Esophagus (tissue), 2 donors: ENCODE measurements at regions not wholly inside any gene's neighbourhood (a gene's known extent, or its start where the extent isn't known, plus 50 kb on each side); places are given as distances from the start of the nearest gene placed in this dataset.

Experiments
- H3K27ac ChIP-seq, 2 donors: one replicate each; pipeline ENCODE4 v1.5.1; 2013; ENCODE audit warnings: low read depth in 2 of 2, mild to moderate bottlenecking in 2 of 2, inconsistent platforms in 1 of 2, low read length in 1 of 2, moderate library complexity in 1 of 2
- H3K27me3 ChIP-seq, 2 donors: one replicate each; pipeline ENCODE4 v1.6.1; 2013; ENCODE audit warnings: low read length in 2 of 2, control low read depth in 1 of 2, mild to moderate bottlenecking in 1 of 2; ENCODE audit not compliant: insufficient read depth in 2 of 2, control insufficient read depth in 1 of 2
- H3K36me3 ChIP-seq, 2 donors: one replicate each; pipeline ENCODE4 v1.6.1; 2013; ENCODE audit warnings: low read length in 1 of 2; ENCODE audit not compliant: control insufficient read depth in 2 of 2, insufficient read depth in 2 of 2
- H3K4me1 ChIP-seq, 2 donors: one replicate each; pipeline ENCODE4 v1.6.1; 2013; ENCODE audit warnings: low read length in 1 of 2; ENCODE audit not compliant: control insufficient read depth in 2 of 2, insufficient read depth in 2 of 2
- H3K4me3 ChIP-seq, 2 donors: one replicate each; pipeline ENCODE4 v1.5.1; 2013; ENCODE audit warnings: low read length in 2 of 2, mild to moderate bottlenecking in 2 of 2, low read depth in 1 of 2, moderate library complexity in 1 of 2
- H3K9me3 ChIP-seq, 2 donors: one replicate each; pipeline ENCODE4 v1.6.1; 2013; ENCODE audit warnings: mild to moderate bottlenecking in 2 of 2, low read depth in 1 of 2, low read length in 1 of 2, moderate library complexity in 1 of 2; ENCODE audit not compliant: control insufficient read depth in 2 of 2, insufficient read depth in 1 of 2
- WGBS, 2 donors: extraction: QIAGEN DNeasy Blood & Tissue Kit; methylation state at CpG; one replicate each; pipeline ENCODE4 v1.1.7; 2013; 5-methylcytosine and 5-hydroxymethylcytosine counted together
- donor health status: healthy with polysubstance abuse.
- donor health status: Bipolar disorder and iron deficiency.

GRCh38 chr2:66733364-66733999 lies 298.6 kb downstream of the MEIS1 start:
- H3K4me3 ChIP-seq: no peak overlapping the region
- no peak overlapping the region for H3K27ac ChIP-seq
- WGBS, 2 donors: 77 to 80% methylated on average over 8 of the region's 8 CpGs
- peaks cover 0 to 3% of the 10 kb centered on the region in 2 donors for H3K4me1 ChIP-seq
- H3K27me3 ChIP-seq: no peaks in the 10 kb centered on the region
- H3K9me3 ChIP-seq: no peaks in the 10 kb centered on the region
- H3K36me3 ChIP-seq: no peaks in the 10 kb centered on the region

- H3K4me3 ChIP-seq: no peak overlapping the region
- H3K27ac ChIP-seq: no peak overlapping the region
- H3K36me3 ChIP-seq: no peaks in the 10 kb centered on the region
- no peaks in the 10 kb centered on the region for H3K27me3 ChIP-seq
- WGBS, 2 donors: 58 to 59% methylated on average over 3 of the region's 3 CpGs
- H3K4me1 ChIP-seq: no peaks in the 10 kb centered on the region
- H3K9me3 ChIP-seq: no peaks in the 10 kb centered on the region
Measured at GRCh38 chr2:66748939-66749338, 314.0 kb downstream of the MEIS1 start.

DNA sequence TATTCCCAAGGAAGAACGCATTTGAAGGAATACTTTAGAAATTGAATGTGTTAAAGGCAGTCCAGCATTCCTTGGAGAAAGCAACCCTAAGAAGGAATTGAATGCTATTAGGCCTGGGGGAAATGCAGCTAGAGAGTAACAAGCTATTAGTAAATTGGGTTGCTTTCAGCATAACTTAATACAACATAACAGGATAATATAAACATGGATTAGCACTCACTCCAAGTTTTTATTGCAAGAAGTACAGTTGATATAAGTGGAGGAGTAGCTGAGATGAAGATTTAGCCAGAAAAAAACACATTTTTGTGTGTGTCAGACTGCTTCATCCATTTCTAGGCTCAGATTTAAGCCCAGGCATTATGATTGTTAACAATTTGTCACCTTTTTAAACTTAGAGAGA lies 314.6 kb downstream of the MEIS1 start:
- no peaks in the 10 kb centered on the region for H3K36me3 ChIP-seq
- no peak overlapping the region for H3K4me3 ChIP-seq
- no peaks in the 10 kb centered on the region for H3K4me1 ChIP-seq
- H3K9me3 ChIP-seq: no peaks in the 10 kb centered on the region
- WGBS, 2 donors: 69 to 82% methylated on average over 1 of the region's 1 CpG
- no peak overlapping the region for H3K27ac ChIP-seq
- no peaks in the 10 kb centered on the region for H3K27me3 ChIP-seq

DNA sequence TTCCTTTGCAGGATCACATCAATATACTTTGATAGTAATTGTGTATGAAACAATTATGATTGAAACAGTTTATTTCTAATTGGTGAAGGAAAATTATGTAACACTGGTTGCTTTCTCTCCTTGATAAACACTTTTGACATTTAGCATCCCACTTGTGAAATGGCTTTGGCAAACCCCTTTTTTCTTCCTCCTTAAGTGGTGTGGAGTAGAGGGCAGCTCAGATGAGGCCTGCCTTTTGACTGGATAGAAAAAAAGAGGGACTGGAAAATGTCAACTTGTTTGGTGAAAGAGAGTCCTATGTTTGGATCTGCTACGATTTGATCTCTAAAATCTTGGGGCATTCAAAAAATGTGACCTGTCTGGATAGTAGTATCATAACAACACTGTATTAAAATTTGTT lies 318.3 kb downstream of the MEIS1 start:
- H3K27me3 ChIP-seq: no peaks in the 10 kb centered on the region
- no peak overlapping the region for H3K27ac ChIP-seq
- H3K4me3 ChIP-seq: no peak overlapping the region
- no peaks in the 10 kb centered on the region for H3K4me1 ChIP-seq
- H3K36me3 ChIP-seq: no peaks in the 10 kb centered on the region
- no peaks in the 10 kb centered on the region for H3K9me3 ChIP-seq
- 66 to 74% methylated on average over 1 of the region's 1 CpG for WGBS, 2 donors

DNA sequence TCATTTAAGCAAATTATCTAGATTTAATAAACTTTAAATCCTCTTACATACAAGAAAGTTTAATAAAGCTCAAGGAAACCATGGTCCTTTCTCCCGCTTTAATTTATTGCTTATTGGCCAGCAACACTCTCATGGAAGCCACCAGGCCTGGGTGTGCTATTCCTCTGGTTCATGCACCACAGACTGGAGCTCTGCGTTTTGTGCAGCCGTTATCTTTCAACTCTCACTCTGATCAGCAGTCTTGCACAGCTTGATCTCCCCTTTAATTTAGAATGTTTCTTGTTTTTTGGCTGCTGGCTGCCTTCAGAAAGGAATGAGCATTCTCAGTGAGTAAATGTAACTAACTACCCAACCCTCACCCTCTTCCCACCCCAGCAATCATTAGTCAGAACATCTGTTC lies 318.7 kb downstream of the MEIS1 start:
- Histone ChIP-seq H3K4me1 (no peaks in the 10 kb centered on the region), H3K27me3 (no peaks in the 10 kb centered on the region), H3K9me3 (no peaks in the 10 kb centered on the region), H3K27ac (no peak overlapping the region), H3K36me3 (no peaks in the 10 kb centered on the region), H3K4me3 (no peak overlapping the region)
- 75% methylated on average over 3 of the region's 3 CpGs for WGBS, 2 donors

DNA sequence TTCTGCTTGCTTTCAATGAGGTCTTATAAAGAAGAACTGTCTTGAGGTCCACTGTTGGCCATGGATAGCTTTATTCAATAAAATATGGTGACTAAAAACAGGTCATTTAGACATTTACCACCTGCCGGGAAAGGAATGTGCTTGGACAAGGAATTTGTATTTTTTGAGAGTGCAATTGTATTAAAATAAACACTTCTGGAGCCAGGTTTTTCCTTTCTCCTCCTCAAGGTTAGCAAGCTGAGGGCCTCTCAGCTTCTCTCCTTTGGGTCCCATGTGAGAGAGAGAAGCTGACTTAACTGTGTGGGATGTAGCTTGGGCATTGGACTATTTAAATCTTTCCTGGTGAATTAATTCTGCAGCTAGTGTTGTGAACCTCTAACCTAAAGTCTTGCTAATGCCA lies 321.0 kb downstream of the MEIS1 start:
- no peaks in the 10 kb centered on the region for H3K4me1 ChIP-seq
- no peaks in the 10 kb centered on the region for H3K36me3 ChIP-seq
- H3K27me3 ChIP-seq: no peaks in the 10 kb centered on the region
- no peak overlapping the region for H3K4me3 ChIP-seq
- H3K27ac ChIP-seq: no peak overlapping the region
- no peaks in the 10 kb centered on the region for H3K9me3 ChIP-seq
- whole genome bisulfite sequencing, 2 donors: 70 to 82% methylated on average over 1 of the region's 1 CpG

DNA sequence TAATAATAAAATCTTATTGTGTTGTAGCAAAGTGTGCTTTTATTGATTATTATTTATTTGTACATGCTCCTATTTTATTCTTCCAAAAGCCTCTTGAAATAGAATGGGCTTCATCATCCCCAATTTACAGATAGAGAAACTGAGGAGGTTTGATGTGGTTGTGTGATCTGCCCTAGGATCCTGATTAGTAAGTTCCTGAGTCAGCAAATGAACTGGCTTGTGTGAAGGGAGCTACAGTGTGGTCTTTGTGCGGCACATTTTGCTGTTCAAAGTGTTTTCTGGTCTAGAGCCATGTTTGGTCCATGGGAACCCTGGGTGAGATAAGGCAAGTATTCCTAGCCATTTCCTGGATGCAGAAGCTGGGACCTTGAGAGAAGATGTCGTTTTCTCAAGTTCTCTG lies 326.9 kb downstream of the MEIS1 start:
- Histone ChIP-seq H3K9me3 (no peaks in the 10 kb centered on the region), H3K36me3 (no peaks in the 10 kb centered on the region), H3K27ac (no peak overlapping the region), H3K4me1 (no peaks in the 10 kb centered on the region), H3K27me3 (no peaks in the 10 kb centered on the region), H3K4me3 (no peak overlapping the region)
- 82 to 87% methylated on average over 2 of the region's 2 CpGs for WGBS, 2 donors

DNA sequence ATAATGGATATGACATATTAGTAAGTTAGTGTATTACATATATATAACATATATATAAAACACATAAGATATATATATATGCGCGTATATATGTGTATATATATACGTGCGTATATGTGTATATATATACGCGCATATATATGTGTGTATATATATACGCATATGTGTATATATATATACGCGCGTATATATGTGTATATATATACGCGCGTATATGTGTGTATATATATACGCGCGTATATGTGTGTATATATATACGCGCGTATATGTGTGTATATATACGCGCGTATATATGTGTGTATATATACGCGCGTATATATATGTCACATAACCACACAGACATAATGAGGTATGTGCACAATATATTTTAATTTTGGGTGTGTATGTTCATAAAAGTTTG lies 327.8 kb downstream of the MEIS1 start:
- Histone ChIP-seq H3K4me1 (no peaks in the 10 kb centered on the region), H3K27me3 (no peaks in the 10 kb centered on the region), H3K4me3 (no peak overlapping the region), H3K27ac (no peak overlapping the region), H3K36me3 (no peaks in the 10 kb centered on the region), H3K9me3 (no peaks in the 10 kb centered on the region)
- 80 to 82% methylated on average over 25 of the region's 25 CpGs for WGBS, 2 donors

DNA sequence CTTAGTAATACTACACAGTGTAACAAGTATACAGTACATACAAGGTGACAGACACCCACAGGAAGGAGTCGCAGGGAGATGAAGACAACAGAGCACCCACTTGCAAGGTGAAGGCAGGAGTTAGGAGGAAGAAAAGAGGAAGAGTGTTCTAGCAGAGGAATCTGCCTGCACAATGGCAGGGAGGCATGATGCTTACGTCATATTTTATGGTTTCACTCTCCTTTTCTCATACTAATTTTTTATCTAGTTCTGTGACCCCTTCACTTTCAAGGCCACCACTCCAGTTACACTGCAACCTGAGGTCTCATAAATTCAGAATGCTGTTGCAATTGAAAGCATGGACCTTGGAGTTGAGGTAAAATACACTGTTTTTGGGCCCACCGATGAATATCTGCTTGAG lies 331.7 kb downstream of the MEIS1 start:
- Histone ChIP-seq H3K36me3 (no peaks in the 10 kb centered on the region), H3K27ac (no peak overlapping the region), H3K4me1 (no peaks in the 10 kb centered on the region), H3K4me3 (no peak overlapping the region), H3K9me3 (no peaks in the 10 kb centered on the region), H3K27me3 (no peaks in the 10 kb centered on the region)
- 92 to 95% methylated on average over 3 of the region's 3 CpGs for WGBS, 2 donors

- H3K27me3 ChIP-seq: no peaks in the 10 kb centered on the region
- H3K4me1 ChIP-seq: no peaks in the 10 kb centered on the region
- 54 to 59% methylated on average over 1 of the region's 1 CpG for WGBS, 2 donors
- no peak overlapping the region for H3K4me3 ChIP-seq
- H3K27ac ChIP-seq: no peak overlapping the region
- no peaks in the 10 kb centered on the region for H3K36me3 ChIP-seq
- H3K9me3 ChIP-seq: no peaks in the 10 kb centered on the region
Measured at GRCh38 chr2:66771359-66771976, 336.5 kb downstream of the MEIS1 start.
